DMS153 treated with DMSO at 0.1 percent for 48 hours (cell line): ENCODE measurements at regions not wholly inside any gene's neighbourhood (a gene's known extent, or its start where the extent isn't known, plus 50 kb on each side); places are given as distances from the start of the nearest gene placed in this dataset.
"Not testable (repeated sequence)": the region's sequence is repeated elsewhere in the genome, so short reads cannot be mapped to it uniquely, and the experiment has no call there.

ENCODE experiments used
- DNase-seq: peaks from one replicate; lab custom pipeline; 2025; ENCODE audit not compliant: unreplicated experiment; lab: John Stamatoyannopoulos, UW

DNA sequence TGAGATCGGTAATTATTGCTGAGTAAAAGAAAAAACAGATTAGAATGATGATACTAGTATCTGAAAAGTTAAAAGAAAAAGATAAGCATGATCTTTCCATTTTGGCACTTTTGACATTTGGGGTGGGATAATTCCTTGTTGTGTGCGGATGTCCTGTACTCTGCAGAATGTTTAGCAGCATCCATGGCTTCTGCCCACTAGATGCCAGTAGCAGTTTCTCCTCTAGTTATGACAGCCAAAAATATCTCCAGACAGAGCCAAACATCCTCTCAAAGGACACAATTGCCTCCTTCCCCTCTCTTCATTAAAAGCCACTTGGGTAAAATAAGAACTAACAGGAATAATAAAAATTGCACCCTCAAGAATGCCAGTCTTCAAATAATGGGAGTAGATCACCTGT, 468.8 kb upstream of the GRM7 start:
- no peak for DNase-seq

DNA sequence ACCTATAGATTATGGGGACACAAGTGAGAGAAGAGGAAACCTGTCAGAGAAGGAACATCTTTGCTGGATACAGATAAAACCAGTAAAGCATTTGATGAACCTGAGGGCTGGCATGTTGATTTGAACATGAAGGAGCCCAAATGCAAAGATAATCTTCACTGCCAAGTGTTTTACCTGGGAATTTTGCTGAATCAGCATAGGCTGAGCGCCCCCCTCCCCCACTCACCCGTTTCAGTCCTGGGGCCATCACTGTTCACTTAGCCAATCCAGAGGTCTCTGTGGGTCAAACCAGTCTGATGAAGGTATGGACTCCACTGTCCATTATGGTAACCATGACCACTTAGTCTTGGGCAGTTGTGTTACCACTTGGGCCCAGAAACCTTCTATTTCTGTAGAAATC, 466.0 kb upstream of the GRM7 start:
- no peak for DNase-seq

DNA sequence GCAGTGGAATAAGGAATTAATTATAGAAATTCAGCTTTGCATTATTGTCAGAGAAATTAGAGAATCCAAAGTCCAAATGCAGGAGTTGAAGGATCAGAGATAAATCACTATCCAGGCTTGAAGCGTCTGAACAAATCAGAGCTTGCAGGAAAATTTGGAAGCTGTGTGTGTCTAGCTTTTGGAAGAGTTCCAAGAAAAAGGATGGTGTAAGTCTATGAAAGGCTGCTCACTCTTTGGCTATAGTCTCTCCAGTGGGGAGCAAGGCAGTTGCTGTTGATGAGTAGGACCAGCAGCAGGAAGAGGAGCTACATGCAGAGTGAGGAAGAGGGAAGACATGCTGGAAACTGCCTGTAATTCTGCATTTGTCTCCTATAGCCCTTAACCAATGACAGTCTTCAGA, 464.3 kb upstream of the GRM7 start:
- DNase-seq, result no peak

DNA sequence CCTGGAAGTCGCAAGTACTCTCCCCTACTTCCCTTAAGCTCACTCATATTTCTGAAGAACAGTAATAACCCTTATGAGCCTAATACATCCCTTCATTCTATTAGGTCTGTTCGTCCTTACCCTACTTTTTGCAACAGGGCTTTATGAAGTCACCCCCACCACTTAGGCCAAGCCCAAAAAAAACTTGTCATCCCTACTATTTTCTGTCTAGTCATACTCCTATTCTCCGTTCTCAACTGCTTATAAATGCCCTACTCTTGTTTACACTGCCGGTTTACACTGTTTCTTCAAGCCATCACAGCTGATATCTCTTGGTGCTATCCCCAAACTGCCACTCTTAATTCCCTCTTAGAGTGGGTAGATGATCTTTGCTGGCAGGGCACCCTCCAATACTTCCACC, 458.2 kb upstream of the GRM7 start:
- DNase-seq, result not testable (repeated sequence)

DNA sequence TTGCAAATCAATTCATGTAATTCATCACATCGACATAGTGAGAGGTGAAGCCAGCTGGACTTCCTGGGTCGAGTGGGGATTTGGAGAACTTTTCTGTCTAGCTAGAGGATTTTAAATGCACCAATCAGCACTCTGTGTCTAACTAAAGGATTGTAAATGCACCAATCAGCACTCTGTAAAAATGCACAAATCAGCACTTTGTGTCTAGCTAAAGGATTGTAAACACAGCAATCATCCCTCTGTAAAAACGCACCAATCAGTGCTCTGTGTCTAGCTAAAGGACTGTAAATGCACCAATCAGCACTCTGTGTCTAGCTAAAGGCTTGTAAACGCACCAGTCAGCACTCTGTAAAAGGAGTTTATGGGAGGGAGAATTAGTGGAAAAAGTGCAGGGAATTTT, 454.0 kb upstream of the GRM7 start:
- not testable (repeated sequence) for DNase-seq

DNA sequence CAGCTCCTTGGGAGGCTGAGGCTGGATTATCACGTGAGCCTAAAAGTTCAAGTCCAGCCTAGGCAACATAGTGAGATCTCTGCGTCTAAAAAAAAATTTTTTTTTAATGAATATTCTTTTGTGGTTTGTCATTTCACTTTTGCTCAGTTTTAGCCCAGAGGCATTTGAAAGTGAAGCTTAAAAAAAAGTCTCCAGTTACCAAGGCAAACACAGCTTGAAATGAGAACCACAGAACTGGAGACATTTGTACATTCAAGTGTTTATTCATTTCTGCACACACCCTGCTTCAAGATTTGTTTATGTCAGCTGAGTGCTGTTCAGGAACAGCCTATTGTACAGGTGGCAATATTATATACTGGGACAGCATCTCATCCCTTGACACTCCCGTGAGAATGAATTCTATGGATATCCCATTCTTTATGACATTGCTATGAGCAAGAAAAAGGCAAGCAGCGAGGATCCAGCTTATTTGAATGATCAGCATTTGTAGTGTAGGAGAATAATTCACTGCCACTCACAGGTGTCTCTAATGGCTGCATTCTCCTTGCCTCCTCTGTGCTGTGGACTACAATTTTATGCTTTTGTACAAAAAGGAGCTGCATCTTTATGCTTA, 444.8 kb upstream of the GRM7 start:
- no peak for DNase-seq

DNA sequence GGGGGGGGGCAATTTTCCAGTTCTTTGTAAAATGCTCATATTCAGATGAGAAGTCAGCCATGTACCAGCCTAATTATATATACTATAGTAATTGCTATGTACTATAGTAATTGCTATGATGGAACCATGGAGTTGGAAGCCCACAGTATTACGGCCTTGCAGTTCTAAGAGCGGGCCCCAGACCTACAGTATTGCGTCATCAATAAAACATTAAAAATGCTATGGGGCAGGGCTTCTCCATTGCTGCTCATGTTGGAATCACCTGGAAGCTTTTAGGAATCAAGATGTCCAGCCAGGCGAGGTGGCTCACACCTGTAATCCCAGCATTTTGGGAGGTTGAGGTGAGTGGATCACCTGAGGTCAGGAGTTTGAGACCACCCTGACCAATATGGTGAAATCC, 443.7 kb upstream of the GRM7 start:
- no peak for DNase-seq

DNA sequence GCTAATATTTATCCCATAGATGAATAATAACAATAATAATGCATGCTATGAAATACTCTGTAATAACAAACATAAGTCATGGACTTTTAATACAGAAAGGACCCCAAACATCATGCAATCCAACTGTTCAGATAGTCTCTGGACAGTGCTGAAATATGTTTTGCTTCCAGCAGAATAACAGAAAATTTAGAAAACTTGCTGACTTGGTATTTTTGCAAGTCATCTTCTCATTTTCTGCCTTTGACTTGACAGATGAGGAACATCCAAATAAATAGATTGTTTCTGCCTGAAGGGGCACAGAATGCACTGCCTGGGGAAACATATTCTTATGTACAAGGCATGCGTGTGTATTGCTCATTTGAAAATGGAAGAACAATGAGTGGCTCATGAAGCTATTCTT, 442.4 kb upstream of the GRM7 start:
- DNase-seq, result no peak

DNA sequence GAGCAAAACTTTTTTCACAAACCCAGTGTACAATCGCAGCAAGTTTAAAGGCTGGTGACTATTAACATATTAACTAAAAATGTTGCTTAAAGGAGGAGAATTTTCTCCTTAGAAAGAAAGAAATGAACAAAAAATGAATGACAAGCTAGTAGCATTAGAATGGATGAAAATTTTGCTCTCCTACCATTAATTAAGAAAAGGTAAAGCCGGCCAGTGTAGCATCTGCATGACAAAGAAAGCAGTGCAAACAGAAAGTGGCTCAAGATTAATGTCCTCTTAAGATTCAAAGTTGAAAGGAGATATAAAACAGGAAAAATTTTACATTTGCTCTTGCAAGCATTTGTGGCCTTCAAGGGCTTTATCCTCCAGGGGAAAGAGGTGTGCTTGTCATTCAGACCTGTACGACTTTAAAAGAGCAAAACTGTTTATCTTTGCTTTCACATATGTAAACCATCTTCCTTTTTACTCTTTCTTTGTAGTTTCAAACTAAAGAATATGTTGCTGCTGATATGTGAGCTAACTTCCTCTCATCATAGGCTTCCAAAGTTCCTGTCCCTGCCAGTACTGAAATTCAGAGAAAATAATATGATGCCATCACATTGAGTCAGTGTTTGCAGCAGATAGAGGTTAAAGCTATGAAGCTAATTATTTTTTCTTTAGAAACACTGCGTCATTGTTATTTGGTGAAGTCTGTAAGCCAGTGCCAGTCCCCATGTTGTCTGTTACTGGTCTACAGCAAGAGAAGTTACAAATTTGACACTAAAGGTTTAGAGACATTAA, 439.1 kb upstream of the GRM7 start:
- DNase-seq, result no peak

DNA sequence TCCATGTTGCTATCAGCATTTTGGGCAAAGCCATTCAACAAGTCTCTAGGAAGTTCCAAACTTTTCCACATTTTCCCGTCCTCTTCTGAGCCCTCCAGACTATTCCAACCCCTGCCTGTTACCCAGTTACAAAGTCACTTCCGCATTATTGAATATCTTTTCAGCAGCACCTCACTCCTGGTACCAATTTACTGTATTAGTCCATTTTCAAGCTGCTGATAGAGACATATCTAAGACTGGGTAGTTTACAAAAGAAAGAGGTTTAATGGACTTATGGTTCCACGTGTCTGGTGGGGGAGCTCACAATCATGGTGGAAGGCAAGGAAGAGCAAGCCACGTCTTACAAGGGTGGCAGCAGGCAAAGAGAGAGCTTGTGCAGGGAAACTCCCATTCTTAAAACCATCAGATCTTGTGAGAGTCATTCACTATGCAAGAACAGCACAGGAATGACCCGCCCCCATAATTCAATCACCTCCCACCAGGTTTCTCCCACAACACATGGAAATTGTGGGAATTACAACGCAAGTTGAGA, 435.6 kb upstream of the GRM7 start:
- DNase-seq, result no peak

DNA sequence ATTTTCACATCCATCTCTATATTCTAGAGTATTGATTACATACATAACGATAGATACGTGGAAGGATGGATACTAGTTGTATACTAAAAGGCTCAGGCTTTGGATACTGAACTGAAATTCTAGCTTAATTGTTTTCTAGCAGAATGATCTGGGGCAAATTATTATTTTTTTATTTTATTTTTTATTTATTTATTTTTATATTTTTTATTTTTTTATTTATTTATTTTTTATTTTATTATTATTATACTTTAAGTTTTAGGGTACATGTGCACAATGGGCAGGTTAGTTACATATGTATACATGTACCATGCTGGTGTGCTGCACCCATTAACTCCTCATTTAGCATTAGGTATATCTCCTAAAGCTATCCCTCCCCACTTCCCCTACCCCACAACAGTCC, 432.6 kb upstream of the GRM7 start:
- DNase-seq, result not testable (repeated sequence)

DNA sequence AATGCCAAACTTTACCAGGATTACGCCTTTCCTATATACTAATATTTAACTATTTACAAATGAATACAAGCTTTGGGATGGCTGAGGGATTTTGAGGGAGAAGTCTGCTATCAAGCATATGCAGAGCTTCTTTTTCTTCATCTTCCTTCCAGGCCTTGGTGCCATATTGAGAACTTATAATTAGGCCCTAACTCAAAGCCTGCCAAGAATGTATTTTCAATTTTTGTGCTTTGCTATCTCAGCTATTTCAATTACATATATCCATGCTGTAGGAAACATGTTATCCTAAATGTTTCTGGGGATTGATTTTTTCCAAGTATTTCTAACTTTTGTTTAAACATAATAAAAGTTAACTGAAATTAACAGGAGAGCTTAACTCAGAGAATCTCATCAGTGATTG, 425.0 kb upstream of the GRM7 start:
- no peak for DNase-seq

DNA sequence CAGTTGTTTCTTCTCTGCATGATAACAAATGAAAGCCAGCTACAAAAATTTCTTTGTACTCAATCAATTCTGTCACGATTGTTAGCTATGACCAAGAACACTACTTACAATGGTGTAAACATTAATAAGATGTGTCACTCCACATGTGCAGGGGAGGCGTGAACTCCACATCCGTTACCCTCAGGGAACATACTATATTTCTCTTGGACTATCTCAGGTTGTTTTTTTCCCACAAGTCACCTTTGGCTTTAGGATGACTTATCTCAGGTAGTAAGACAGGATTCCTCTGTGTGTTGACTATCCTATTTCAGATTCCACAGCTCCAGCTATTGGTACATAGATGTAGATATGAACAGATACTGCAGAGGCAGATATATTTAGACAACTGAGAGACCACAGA, 423.3 kb upstream of the GRM7 start:
- DNase-seq, result no peak

DNA sequence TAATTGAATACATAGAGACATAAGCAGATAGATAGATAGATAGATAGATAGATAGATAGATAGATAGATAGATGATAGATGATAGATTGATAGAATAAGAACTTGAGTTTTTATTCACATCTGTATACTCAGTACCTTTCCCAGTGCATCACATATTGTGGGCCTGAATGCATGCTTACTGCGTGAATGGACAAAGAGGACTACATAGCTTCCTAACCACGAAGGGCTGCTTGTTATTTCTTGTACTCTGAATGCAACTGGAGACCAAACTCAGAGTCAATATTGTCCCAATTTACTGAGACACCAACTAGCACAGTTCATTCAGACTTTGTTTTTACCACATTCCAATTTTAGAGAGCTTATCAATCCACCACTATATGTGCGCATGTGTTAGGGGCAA, 422.9 kb upstream of the GRM7 start:
- DNase-seq, result no peak

DNA sequence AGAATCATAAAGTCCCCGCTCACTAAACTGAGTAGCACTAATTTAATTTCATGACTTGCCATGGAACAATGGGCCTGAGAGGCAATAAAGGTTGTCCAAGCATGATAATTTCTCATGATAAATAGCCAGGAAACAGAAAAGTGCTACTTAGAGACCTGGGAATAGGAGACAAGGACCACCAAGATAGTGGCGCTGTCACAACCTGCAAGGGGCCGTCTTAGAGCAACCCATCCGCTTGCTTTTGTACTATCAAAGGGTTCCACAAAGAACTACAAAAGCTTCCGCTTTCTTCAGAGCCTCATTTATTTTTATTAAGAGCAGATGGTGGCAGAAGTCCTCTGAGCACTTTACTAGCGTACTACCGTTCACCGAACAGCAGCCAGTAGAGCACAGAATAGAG, 421.7 kb upstream of the GRM7 start:
- DNase-seq, result no peak

DNA sequence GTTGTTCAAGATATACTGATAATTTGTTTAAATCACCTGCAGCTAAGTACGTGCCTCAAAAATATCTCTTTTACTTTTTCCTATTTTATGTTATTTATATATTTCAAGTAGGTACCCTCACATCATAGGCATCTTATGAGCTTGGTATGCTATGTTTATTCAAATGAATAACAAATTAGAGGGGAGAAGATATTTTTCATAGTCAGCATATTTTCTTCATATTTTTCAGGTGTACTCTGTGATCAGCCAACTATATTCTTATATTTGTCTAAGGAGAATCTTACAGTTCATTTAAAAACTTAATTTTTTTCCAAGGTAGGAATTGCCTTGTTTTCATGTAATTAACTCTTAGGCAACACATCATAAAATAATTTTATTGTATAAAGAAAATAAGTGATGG, 421.1 kb upstream of the GRM7 start:
- no peak for DNase-seq

DNA sequence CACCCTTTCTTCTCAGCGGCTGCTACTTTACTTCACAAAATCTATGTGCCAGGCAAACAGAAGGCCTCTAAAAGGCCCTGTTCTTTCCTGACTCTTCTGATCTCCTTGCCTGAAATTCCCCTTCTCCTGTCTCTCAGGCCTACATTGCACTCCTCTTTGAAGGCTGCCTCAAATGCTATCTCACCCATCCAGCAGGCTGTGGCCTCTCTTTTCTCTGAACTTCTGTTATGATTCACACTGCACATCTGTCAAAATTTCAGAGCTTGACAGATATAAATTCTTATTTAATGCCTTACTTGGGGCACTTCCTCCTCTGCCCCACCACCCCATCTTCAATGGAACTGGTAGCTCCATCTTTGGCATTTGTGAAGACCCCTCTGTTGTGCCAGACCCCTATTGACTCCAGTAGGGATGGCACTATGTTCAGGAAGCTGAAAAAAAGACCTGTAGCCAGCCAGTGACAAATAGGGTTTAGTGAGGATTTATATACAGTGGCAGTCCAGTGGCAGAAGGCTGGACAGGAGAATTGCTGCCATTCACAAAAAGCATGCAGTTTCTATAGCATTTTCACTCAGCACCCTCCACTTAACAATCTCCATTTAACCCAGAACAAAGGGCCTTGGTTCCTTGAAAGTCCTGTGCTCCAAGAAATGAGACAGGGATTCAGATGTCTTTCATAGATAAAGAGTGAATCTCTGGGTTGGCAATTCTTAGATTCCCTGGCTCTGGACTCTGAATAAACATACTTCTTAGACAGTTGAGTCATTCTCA, 415.8 kb upstream of the GRM7 start:
- no peak for DNase-seq

DNA sequence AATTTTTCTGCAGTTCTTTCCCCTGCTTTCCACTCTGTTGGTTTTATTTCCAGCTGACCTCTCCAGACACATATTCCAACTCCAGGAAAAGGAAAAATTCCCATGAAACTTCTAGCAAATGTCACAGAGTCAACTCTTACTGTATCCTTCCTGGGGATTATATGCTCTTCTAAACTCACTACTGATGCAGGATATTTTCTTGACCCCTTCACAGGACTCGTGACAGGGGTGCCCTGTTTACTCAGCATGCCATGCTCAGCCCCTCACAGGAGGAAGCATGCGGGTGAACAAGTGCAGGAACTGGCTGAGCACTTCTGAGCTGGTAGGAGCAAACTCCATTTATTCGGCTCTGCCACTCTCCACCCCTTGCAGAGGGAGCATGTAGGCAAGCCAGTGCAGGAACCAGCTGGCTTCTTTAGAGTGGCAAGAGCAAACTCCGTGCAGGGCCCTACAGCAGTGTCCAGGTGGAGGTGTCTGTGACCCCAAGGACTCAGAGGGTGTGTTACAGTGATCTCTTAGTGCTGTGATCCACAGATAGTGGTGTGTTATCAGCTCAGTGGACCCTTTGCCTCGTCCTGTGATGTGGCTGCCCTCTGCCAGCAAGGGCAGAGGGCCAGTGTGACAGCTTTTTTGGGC, 413.6 kb upstream of the GRM7 start:
- no peak for DNase-seq

DNA sequence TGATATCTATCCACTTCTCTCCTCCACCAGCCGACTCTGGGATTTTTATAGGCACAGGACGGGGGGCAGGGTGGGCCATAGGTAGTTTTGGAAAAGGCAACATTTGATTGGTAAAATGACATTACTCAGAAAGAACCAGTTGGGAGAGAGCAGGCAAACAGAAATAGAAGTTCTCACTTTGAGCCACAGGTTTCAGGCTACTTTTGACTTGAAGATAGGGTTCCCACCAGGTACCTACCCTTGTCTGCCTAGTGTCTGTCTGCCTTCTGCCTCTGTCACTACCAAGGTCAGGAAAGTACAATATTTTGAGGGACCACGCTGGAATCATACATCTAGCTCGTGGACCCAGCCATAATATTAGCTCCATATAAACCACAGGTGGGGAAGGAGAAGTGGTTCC, 412.9 kb upstream of the GRM7 start:
- no peak for DNase-seq

DNA sequence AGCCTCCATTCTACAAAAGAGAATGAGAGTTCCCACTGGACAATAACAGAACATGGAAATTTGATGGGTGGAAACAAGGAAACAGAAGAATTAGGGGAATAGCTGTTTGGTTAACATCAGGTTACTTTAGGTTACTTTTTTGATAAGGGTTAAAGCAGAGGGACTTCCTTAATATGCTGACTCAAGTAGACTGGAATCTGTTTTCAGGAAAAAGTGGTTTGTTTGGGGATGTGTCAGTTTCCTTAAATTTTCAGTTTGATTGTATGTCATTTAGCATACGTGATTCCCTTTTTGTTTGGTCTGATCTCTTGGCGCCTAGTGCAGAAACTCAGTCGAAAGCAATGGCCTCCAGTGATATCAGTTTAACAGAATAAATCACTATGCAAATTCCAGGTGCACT, 411.8 kb upstream of the GRM7 start:
- no peak for DNase-seq

DNA sequence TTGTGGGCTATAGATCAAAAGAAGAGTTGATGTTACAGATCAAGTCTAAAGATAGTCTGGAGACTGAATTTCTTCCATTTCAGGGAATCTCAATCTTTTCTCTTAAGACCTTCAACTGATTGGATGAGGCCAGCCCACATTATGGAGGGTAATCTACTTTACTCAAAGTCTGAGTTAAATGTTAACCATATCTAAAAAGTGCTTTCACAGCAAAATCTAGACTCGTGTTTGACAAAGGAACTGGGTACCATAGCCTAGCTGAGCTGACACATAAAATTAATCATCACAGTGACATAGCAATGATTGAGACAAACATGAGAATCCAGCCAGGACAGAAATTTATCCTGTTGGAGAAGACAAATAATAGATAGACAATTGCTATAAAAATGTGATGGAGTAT, 407.9 kb upstream of the GRM7 start:
- no peak for DNase-seq

DNA sequence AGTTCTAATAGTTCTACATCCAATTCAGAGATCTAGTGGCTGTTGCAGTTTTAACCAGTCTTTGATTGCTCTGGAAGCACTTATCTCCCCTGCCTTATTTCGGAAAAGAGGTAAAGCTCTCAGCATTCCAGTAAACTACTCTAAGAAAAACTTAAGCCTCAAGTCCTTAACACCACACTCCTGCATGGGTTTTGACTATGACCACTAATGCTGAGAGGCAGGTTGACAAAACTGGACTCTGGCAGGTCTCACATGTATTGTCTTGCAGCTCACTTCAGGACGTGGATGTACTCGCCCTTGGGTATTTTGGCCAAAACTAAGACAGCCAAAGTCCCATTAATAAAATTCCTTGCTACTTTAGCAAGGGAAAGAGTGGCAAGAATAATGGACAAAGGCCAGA, 405.9 kb upstream of the GRM7 start:
- DNase-seq, result no peak
